Bronchial epithelial cell (primary cell): ENCODE measurements at regions not wholly inside any gene's neighbourhood (a gene's known extent, or its start where the extent isn't known, plus 50 kb on each side); places are given as distances from the start of the nearest gene placed in this dataset.

Experiments
- DNase-seq: peaks from one replicate; pipeline ENCODE4 v3.0.0-alpha.2; 2010; ENCODE audit warnings: low read depth
- FAIRE-seq: peaks from 2 replicates; lab custom pipeline; 2011; peaks lifted over from hg19 to GRCh38; lab: Jason Lieb, UNC
- H3K27me3 ChIP-seq: 2 replicates; pipeline ENCODE4 v1.5.1; 2011; ENCODE audit warnings: low read length; ENCODE audit not compliant: control insufficient read depth, insufficient read depth
- H3K36me3 ChIP-seq: 2 replicates; pipeline ENCODE4 v1.5.1; 2011; ENCODE audit warnings: low read length; ENCODE audit not compliant: control insufficient read depth, insufficient read depth
- H3K4me3 ChIP-seq: 2 replicates; pipeline ENCODE4 v1.5.1; 2011; ENCODE audit warnings: mild to moderate bottlenecking, low read depth, low read length, control low read depth
- TF ChIP-seq, protein P1 (sequence below): IDR thresholded peaks from 2 replicates; pipeline ENCODE4 v1.5.1; 2011; ENCODE audit warnings: mild to moderate bottlenecking, moderate library complexity, low read length, control low read depth, inconsistent platforms; ENCODE audit not compliant: insufficient read depth, severe bottlenecking

DNA sequence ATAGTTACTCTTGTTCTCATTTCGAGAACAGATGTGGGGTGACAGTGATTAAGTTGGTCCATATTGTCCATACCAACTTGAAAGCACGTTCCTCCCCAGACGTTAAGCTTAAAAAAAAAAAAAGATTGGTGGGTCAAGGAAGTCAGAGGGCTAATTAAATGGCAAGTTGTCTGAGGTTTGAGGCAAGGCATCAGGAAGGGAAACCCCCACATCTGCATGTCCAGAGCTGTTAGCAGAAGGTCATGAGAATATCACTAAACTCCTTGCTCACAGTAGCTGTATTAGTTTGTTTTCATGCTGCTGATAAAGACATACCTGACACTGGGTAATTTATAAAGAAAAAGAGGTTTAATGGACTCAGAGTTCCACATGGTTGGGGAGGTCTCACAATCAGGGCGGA is 415.6 kb upstream of the FZD8 start:
- no peaks in the 10 kb centered on the region for H3K27me3 ChIP-seq
- DNase-seq (no peak), FAIRE-seq (no peak)
- H3K4me3 ChIP-seq = no peak overlapping the region
- no peaks in the 10 kb centered on the region for H3K36me3 ChIP-seq
- TF ChIP-seq, protein P1, sequence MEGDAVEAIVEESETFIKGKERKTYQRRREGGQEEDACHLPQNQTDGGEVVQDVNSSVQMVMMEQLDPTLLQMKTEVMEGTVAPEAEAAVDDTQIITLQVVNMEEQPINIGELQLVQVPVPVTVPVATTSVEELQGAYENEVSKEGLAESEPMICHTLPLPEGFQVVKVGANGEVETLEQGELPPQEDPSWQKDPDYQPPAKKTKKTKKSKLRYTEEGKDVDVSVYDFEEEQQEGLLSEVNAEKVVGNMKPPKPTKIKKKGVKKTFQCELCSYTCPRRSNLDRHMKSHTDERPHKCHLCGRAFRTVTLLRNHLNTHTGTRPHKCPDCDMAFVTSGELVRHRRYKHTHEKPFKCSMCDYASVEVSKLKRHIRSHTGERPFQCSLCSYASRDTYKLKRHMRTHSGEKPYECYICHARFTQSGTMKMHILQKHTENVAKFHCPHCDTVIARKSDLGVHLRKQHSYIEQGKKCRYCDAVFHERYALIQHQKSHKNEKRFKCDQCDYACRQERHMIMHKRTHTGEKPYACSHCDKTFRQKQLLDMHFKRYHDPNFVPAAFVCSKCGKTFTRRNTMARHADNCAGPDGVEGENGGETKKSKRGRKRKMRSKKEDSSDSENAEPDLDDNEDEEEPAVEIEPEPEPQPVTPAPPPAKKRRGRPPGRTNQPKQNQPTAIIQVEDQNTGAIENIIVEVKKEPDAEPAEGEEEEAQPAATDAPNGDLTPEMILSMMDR = no peak

DNA sequence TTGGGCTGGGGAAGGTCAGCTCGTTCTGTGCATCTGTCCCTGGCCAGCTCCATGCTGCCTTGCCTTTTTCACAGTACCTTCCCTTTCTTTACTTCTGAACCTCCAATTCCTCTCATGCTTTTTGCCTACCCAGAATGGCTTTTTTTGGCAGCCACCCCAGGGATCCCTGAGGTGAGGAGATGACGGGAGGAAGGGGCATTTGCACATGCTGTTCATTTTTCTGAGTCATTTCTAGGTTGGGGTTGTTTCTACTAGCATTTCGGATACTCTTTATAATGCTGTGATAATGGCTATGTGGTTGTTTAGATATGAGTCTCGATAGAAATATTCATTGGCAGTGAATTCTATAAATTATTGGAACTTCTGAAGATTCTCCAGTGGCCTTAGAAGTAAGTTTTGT is 415.1 kb upstream of the FZD8 start:
- H3K36me3 ChIP-seq = no peaks in the 10 kb centered on the region
- FAIRE-seq (no peak), DNase-seq (no peak)
- TF ChIP-seq, protein P1 = no peak
- no peaks in the 10 kb centered on the region for H3K27me3 ChIP-seq
- H3K4me3 ChIP-seq = no peak overlapping the region

DNA sequence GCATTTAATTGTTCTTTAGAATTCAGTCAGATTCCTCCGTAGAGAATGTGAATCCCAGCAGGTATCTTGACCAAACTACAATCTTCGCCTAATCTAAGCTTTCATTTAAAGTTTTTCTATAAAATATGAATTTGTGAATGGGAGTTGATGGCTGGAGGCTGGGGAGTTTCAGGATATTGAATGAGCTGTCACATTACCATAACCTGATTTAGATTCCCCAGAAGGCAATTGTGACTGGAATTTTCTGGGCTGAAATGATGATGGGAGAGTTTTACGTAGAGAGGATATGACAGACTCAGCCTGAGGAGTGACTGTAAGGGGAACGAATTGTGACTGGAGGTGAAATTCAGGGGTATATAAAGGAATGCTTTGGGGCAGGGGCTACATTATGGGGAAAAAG is 411.7 kb upstream of the FZD8 start:
- H3K27me3 ChIP-seq = no peaks in the 10 kb centered on the region
- no peak overlapping the region for H3K4me3 ChIP-seq
- TF ChIP-seq, protein P1 = no peak
- FAIRE-seq = no peak
- DNase-seq = no peak
- no peaks in the 10 kb centered on the region for H3K36me3 ChIP-seq

DNA sequence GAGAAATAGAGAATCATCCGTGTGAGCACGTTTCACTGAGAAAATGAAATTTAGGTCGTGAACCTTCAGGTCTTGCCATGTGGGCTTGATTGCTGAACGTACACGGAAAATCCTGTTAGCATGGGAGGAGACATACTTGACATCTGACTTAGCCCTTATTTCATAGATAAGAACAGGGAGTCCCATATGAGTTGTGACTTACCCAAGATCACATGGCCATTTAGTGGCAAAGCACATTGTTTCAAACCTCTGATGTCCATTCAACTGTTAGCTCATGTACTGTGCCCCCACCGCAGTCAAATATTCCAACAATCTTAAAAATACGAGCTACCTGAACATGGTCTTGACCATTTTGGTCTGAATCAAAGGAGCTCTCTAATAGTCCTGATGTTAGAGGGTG is 411.2 kb upstream of the FZD8 start:
- no peak overlapping the region for H3K4me3 ChIP-seq
- TF ChIP-seq, protein P1 = no peak
- no peak for FAIRE-seq
- no peaks in the 10 kb centered on the region for H3K27me3 ChIP-seq
- no peak for DNase-seq
- no peaks in the 10 kb centered on the region for H3K36me3 ChIP-seq

DNA sequence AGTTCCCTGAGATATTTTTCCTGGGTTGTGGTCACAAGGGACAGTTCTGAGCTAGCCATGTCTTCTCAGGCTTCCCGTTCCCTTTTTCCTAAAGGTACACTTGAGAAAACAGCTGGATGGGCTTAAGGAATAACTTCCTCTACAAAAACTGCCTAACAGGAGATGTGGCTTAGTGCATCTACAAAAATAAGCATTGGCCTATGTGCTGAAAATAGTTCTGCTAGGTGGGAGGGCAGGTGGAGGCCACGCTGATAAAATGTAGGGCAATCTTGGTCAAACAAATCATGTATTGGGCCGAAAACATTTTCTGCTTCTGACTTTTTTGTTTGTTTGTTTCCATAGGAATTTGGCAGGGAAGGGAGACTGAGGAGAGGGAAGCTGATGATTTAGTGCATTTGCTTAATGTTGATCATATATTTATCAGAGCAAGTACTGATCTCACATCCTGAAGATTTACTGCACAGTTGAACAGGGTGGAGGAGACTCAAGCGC is 409.4 kb upstream of the FZD8 start:
- DNase-seq (no peak), FAIRE-seq (no peak)
- H3K4me3 ChIP-seq = no peak overlapping the region
- no peaks in the 10 kb centered on the region for H3K27me3 ChIP-seq
- H3K36me3 ChIP-seq = no peaks in the 10 kb centered on the region
- TF ChIP-seq, protein P1 = no peak
